GM23338 (cell line): ENCODE measurements at regions not wholly inside any gene's neighbourhood (a gene's known extent, or its start where the extent isn't known, plus 50 kb on each side); places are given as distances from the start of the nearest gene placed in this dataset.

Experiments used
- ATAC-seq: fragments of 200-7000 bp; cut with Tn5 transposase; 3 replicates; pipeline ENCODE4 v1.9.1; 2020
- DNase-seq: peaks from one replicate; pipeline ENCODE4 v3.0.0-alpha.2; 2015; ENCODE audit warnings: low spot score
- H2AFZ ChIP-seq: fragments of 200-600 bp; sonication (generic); 2 replicates; pipeline ENCODE4 v1.8.0; 2016; ENCODE audit warnings: antibody characterized with exemption, mild to moderate bottlenecking, moderate library complexity
- H3F3A ChIP-seq: fragments of 200-600 bp; sonication (generic); replicated peaks from 2 replicates; pipeline ENCODE4 v1.8.0; 2017; ENCODE audit warnings: antibody characterized with exemption, mixed run types, low read depth
- H3K27ac ChIP-seq: fragments of 200-600 bp; sonication (generic); 2 replicates; pipeline ENCODE4 v1.6.1; 2016; ENCODE audit warnings: low read depth
- H3K27me3 ChIP-seq: fragments of 200-600 bp; sonication (generic); 2 replicates; pipeline ENCODE4 v1.8.0; 2016; ENCODE audit warnings: mild to moderate bottlenecking, mixed run types, moderate library complexity; ENCODE audit not compliant: insufficient read depth
- H3K36me3 ChIP-seq: fragments of 200-600 bp; sonication (generic); 2 replicates; pipeline ENCODE4 v1.8.0; 2016; ENCODE audit warnings: mild to moderate bottlenecking; ENCODE audit not compliant: insufficient read depth
- H3K4me1 ChIP-seq: fragments of 200-600 bp; sonication (generic); 2 replicates; pipeline ENCODE4 v1.8.0; 2016; ENCODE audit warnings: mild to moderate bottlenecking, moderate library complexity; ENCODE audit not compliant: insufficient read depth
- H3K4me2 ChIP-seq: fragments of 200-600 bp; sonication (generic); 2 replicates; pipeline ENCODE4 v1.7.1; 2017; ENCODE audit warnings: mixed run types
- H3K4me3 ChIP-seq: fragments of 200-600 bp; sonication (generic); 2 replicates; pipeline ENCODE4 v1.6.1; 2016; ENCODE audit warnings: mixed run types
- H3K79me2 ChIP-seq: fragments of 200-600 bp; sonication (generic); replicated peaks from 2 replicates; pipeline ENCODE4 v1.8.0; 2017; ENCODE audit warnings: mild to moderate bottlenecking; ENCODE audit not compliant: insufficient read depth
- H3K9me2 ChIP-seq: fragments of 200-600 bp; sonication (generic); 2 replicates; pipeline ENCODE4 v1.8.0; 2017; ENCODE audit not compliant: insufficient read depth
- H4K20me1 ChIP-seq: fragments of 200-600 bp; sonication (generic); replicated peaks from 2 replicates; pipeline ENCODE4 v1.8.0; 2017; ENCODE audit warnings: mild to moderate bottlenecking; ENCODE audit not compliant: insufficient read depth
- H3K27ac Mint-ChIP-seq: 2 replicates; pipeline ENCODE4 v1.8.0; 2020; ENCODE audit warnings: inconsistent platforms, mild to moderate bottlenecking, moderate library complexity, mixed read lengths
- H3K27me3 Mint-ChIP-seq: 3 replicates; pipeline ENCODE4 v1.8.0; 2022; ENCODE audit warnings: low read depth, mild to moderate bottlenecking, moderate library complexity, mixed read lengths, inconsistent platforms; ENCODE audit not compliant: insufficient read depth, poor library complexity
- H3K36me3 Mint-ChIP-seq: 3 replicates; pipeline ENCODE4 v1.8.0; 2021; ENCODE audit warnings: low read depth, mild to moderate bottlenecking, inconsistent platforms, moderate library complexity, mixed read lengths
- H3K4me1 Mint-ChIP-seq: 3 replicates; pipeline ENCODE4 v1.8.0; 2020; ENCODE audit warnings: mild to moderate bottlenecking, inconsistent platforms, mixed read lengths
- H3K4me3 Mint-ChIP-seq: 3 replicates; pipeline ENCODE4 v1.8.0; 2021; ENCODE audit warnings: moderate library complexity, mild to moderate bottlenecking, inconsistent platforms, mixed read lengths
- H3K9me3 Mint-ChIP-seq: 3 replicates; pipeline ENCODE4 v1.8.0; 2020; ENCODE audit warnings: moderate library complexity, mild to moderate bottlenecking, inconsistent platforms, mixed read lengths
- CREB1 ChIP-seq: fragments of 250-450 bp; sonication (Bioruptor Pico); IDR thresholded peaks from 2 replicates; pipeline ENCODE4 v1.5.0; 2020; ENCODE audit warnings: low read depth, mild to moderate bottlenecking, moderate library complexity
- CTCF ChIP-seq, 2 experiments: fragments of 200-600 bp in 1 of 2; sonication (generic) in 1 of 2; conservative IDR thresholded peaks; 2 replicates each; pipeline versions ENCODE4 v1.5.1 to v1.6.1; 2016 to 2017; ENCODE audit warnings: antibody characterized with exemption in 2 of 2, low read depth in 2 of 2, mild to moderate bottlenecking in 2 of 2, moderate library complexity in 1 of 2
- EZH2 ChIP-seq: fragments of 200-600 bp; sonication (generic); IDR thresholded peaks from one replicate; pipeline ENCODE4 v1.8.0; 2017; ENCODE audit warnings: antibody characterized with exemption, mild to moderate bottlenecking, low read depth; ENCODE audit not compliant: unreplicated experiment
- EZH2phosphoT487 ChIP-seq: fragments of 200-600 bp; sonication (generic); IDR thresholded peaks from one replicate; pipeline ENCODE4 v1.8.1; 2018; ENCODE audit warnings: antibody characterized with exemption; ENCODE audit not compliant: unreplicated experiment
- JUNB ChIP-seq: IDR thresholded peaks from one replicate; pipeline ENCODE4 v1.6.1; 2016; ENCODE audit warnings: antibody characterized with exemption; ENCODE audit not compliant: unreplicated experiment
- NANOG ChIP-seq: IDR thresholded peaks from 2 replicates; pipeline ENCODE4 v1.6.1; 2016; ENCODE audit warnings: antibody characterized with exemption, borderline replicate concordance
- POLR2AphosphoS5 ChIP-seq: IDR thresholded peaks from 2 replicates; pipeline ENCODE4 v1.6.1; 2016; ENCODE audit warnings: antibody characterized with exemption, low read depth
- STAT1 ChIP-seq: IDR thresholded peaks from one replicate; pipeline ENCODE4 v1.6.1; 2016; ENCODE audit warnings: antibody characterized with exemption; ENCODE audit not compliant: unreplicated experiment
- ZNF114 ChIP-seq: fragments of 250-450 bp; sonication (Bioruptor Pico); IDR thresholded peaks from 2 replicates; pipeline ENCODE4 v1.5.0; 2020; ENCODE audit warnings: mild to moderate bottlenecking, moderate library complexity
- ZNF331 ChIP-seq: fragments of 250-450 bp; sonication (Bioruptor Pico); IDR thresholded peaks from 2 replicates; pipeline ENCODE4 v1.5.0; 2020; ENCODE audit warnings: low read depth, mild to moderate bottlenecking, moderate library complexity
- ZNF462 ChIP-seq: fragments of 250-450 bp; sonication (Bioruptor Pico); IDR thresholded peaks from 2 replicates; pipeline ENCODE4 v1.5.0; 2020; ENCODE audit warnings: mild to moderate bottlenecking, moderate library complexity
- TF ChIP-seq, protein P1 (sequence below): IDR thresholded peaks from 2 replicates; pipeline ENCODE4 v1.6.1; 2016; ENCODE audit warnings: antibody characterized with exemption
- TF ChIP-seq, protein P2 (sequence below): IDR thresholded peaks from one replicate; pipeline ENCODE4 v1.6.1; 2018; ENCODE audit warnings: antibody characterized with exemption; ENCODE audit not compliant: unreplicated experiment

- no peaks in the 10 kb centered on the region for H3K79me2 ChIP-seq
- no peak overlapping the region for H3K4me2 ChIP-seq
- no peak overlapping the region for H3K27ac Mint-ChIP-seq
- no peaks in the 10 kb centered on the region for H3K36me3 Mint-ChIP-seq
- no peaks in the 10 kb centered on the region for H4K20me1 ChIP-seq
- H2AFZ ChIP-seq, result no peak overlapping the region
- no peak overlapping the region for H3K4me3 Mint-ChIP-seq
- H3K9me2 ChIP-seq, result no peaks in the 10 kb centered on the region; the same call in 1 of the 2 replicates
- H3K9me3 Mint-ChIP-seq, result no peaks in the 10 kb centered on the region
- no peak overlapping the region for H3K4me3 ChIP-seq
- no peaks in the 10 kb centered on the region for H3K4me1 ChIP-seq
- ATAC-seq (no peak), DNase-seq (no peak)
- H3K27me3 Mint-ChIP-seq, result no peaks in the 10 kb centered on the region
- H3K27me3 ChIP-seq, result no peaks in the 10 kb centered on the region
- H3K27ac ChIP-seq, result no peak overlapping the region
- H3F3A ChIP-seq, result no peaks in the 10 kb centered on the region
- TF ChIP-seq, protein P1, sequence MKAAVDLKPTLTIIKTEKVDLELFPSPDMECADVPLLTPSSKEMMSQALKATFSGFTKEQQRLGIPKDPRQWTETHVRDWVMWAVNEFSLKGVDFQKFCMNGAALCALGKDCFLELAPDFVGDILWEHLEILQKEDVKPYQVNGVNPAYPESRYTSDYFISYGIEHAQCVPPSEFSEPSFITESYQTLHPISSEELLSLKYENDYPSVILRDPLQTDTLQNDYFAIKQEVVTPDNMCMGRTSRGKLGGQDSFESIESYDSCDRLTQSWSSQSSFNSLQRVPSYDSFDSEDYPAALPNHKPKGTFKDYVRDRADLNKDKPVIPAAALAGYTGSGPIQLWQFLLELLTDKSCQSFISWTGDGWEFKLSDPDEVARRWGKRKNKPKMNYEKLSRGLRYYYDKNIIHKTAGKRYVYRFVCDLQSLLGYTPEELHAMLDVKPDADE, result no peak
- TF ChIP-seq ZNF114 (CRISPR knock-in tag) (no peak), JUNB (no peak), CREB1 (CRISPR knock-in tag) (no peak), POLR2AphosphoS5 (no peak), NANOG (no peak), STAT1 (no peak), CTCF (conservative IDR thresholded peaks at IDR 0.05; ENCODE audit: low read depth in 2 of 2) (no peak), EZH2 (no peak), EZH2phosphoT487 (no peak), ZNF331 (CRISPR knock-in tag) (no peak), ZNF462 (CRISPR knock-in tag) (no peak)
- TF ChIP-seq, protein P2, sequence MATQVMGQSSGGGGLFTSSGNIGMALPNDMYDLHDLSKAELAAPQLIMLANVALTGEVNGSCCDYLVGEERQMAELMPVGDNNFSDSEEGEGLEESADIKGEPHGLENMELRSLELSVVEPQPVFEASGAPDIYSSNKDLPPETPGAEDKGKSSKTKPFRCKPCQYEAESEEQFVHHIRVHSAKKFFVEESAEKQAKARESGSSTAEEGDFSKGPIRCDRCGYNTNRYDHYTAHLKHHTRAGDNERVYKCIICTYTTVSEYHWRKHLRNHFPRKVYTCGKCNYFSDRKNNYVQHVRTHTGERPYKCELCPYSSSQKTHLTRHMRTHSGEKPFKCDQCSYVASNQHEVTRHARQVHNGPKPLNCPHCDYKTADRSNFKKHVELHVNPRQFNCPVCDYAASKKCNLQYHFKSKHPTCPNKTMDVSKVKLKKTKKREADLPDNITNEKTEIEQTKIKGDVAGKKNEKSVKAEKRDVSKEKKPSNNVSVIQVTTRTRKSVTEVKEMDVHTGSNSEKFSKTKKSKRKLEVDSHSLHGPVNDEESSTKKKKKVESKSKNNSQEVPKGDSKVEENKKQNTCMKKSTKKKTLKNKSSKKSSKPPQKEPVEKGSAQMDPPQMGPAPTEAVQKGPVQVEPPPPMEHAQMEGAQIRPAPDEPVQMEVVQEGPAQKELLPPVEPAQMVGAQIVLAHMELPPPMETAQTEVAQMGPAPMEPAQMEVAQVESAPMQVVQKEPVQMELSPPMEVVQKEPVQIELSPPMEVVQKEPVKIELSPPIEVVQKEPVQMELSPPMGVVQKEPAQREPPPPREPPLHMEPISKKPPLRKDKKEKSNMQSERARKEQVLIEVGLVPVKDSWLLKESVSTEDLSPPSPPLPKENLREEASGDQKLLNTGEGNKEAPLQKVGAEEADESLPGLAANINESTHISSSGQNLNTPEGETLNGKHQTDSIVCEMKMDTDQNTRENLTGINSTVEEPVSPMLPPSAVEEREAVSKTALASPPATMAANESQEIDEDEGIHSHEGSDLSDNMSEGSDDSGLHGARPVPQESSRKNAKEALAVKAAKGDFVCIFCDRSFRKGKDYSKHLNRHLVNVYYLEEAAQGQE, result no peak
- no peaks in the 10 kb centered on the region for H3K4me1 Mint-ChIP-seq
- H3K36me3 ChIP-seq, result no peaks in the 10 kb centered on the region
These were observed 80.5 kb downstream of the FASTKD2 start for GRCh38 chr2:206845877-206846276.
